ENCODE measurements at regions not wholly inside any gene's neighbourhood (a gene's known extent, or its start where the extent isn't known, plus 50 kb on each side); places are given as distances from the start of the nearest gene placed in this dataset.

- peaks cover 0 to 7% (median 0%) of the 10 kb centered on the region in 3 donors for H3K4me1 ChIP-seq
- H3K9me3 ChIP-seq: peaks cover 0 to 4% (median 0%) of the 10 kb centered on the region in 3 donors
- TF ChIP-seq POLR2A (IDR thresholded peaks at IDR 0.05) (no peak), CTCF (IDR thresholded peaks at IDR 0.05) (no peak)
- 75 to 79% methylated on average over 1 of the region's 1 CpG for WGBS, 2 donors
- no peak overlapping the region for H3K27ac ChIP-seq
- H3K4me3 ChIP-seq: no peak overlapping the region
- no peaks in the 10 kb centered on the region for H3K27me3 ChIP-seq
- intact Hi-C loops (cut with DNase I): no loop called here
- no peak for DNase-seq
- H3K36me3 ChIP-seq: no peaks in the 10 kb centered on the region
These were observed 209.1 kb upstream of the RBMS1 start for GRCh38 chr2:160702754-160703153.

- WGBS, 2 donors: 30 to 37% methylated on average over 8 of the region's 8 CpGs
- DNase-seq: peak; percentile 1
- H3K27ac ChIP-seq: no peak overlapping the region
These were observed 210.3 kb upstream of the RBMS1 start for GRCh38 chr2:160703648-160704585.

GRCh38 chr2:160715428-160715827, 221.8 kb upstream of the RBMS1 start:
- 100% methylated on average over 2 of the region's 2 CpGs for WGBS, 2 donors
- H3K4me3 ChIP-seq: no peak overlapping the region
- H3K27me3 ChIP-seq: no peaks in the 10 kb centered on the region
- no peaks in the 10 kb centered on the region for H3K9me3 ChIP-seq
- H3K36me3 ChIP-seq: no peaks in the 10 kb centered on the region
- H3K4me1 ChIP-seq: no peaks in the 10 kb centered on the region
- DNase-seq: no peak
- H3K27ac ChIP-seq: no peak overlapping the region
- intact Hi-C loops (cut with DNase I): no loop called here
- TF ChIP-seq CTCF (IDR thresholded peaks at IDR 0.05): no peak
- no peak for TF ChIP-seq POLR2A (IDR thresholded peaks at IDR 0.05)

More at GRCh38 chr2:160703648-160704585, 210.3 kb upstream of the RBMS1 start:
- H3K4me3 ChIP-seq: no peak overlapping the region
- H3K36me3 ChIP-seq: no peaks in the 10 kb centered on the region
- peaks cover 0 to 7% (median 0%) of the 10 kb centered on the region in 3 donors for H3K9me3 ChIP-seq
- no peaks in the 10 kb centered on the region for H3K27me3 ChIP-seq
- TF ChIP-seq CTCF (IDR thresholded peaks at IDR 0.05) (no peak), POLR2A (IDR thresholded peaks at IDR 0.05) (no peak)
- intact Hi-C loops (cut with DNase I): no loop called here
- H3K4me1 ChIP-seq: peaks cover 0 to 7% (median 0%) of the 10 kb centered on the region in 3 donors

GRCh38 chr2:160719116-160719515, 225.5 kb upstream of the RBMS1 start:
- Histone ChIP-seq H3K27me3 (no peaks in the 10 kb centered on the region), H3K4me1 (no peaks in the 10 kb centered on the region), H3K36me3 (no peaks in the 10 kb centered on the region), H3K9me3 (no peaks in the 10 kb centered on the region), H3K27ac (no peak overlapping the region), H3K4me3 (no peak overlapping the region)
- no peak for DNase-seq
- intact Hi-C loops (cut with DNase I): no loop called here
- no peak for TF ChIP-seq CTCF (IDR thresholded peaks at IDR 0.05)
- no peak for TF ChIP-seq POLR2A (IDR thresholded peaks at IDR 0.05)
- WGBS, 2 donors: 59 to 61% methylated on average over 3 of the region's 3 CpGs

GRCh38 chr2:160720098-160720497, 226.5 kb upstream of the RBMS1 start:
- Histone ChIP-seq H3K4me3 (no peak overlapping the region), H3K27me3 (no peaks in the 10 kb centered on the region), H3K36me3 (no peaks in the 10 kb centered on the region), H3K4me1 (no peaks in the 10 kb centered on the region), H3K9me3 (no peaks in the 10 kb centered on the region), H3K27ac (no peak overlapping the region)
- intact Hi-C loops (cut with DNase I): no loop called here
- TF ChIP-seq POLR2A (IDR thresholded peaks at IDR 0.05) (no peak), CTCF (IDR thresholded peaks at IDR 0.05) (no peak)
- DNase-seq: no peak
- whole genome bisulfite sequencing, 2 donors: 44 to 67% methylated on average over 1 of the region's 1 CpG

All from esophagus squamous epithelium (tissue), 5 donors.